Ectodermal cell (in vitro differentiated cells): ENCODE measurements at regions not wholly inside any gene's neighbourhood (a gene's known extent, or its start where the extent isn't known, plus 50 kb on each side); places are given as distances from the start of the nearest gene placed in this dataset.

ENCODE experiments used
- H3K27ac ChIP-seq: 2 replicates; pipeline ENCODE4 v1.7.0; 2013; ENCODE audit warnings: mild to moderate bottlenecking, low read depth, low read length; ENCODE audit not compliant: insufficient read depth, poor library complexity, severe bottlenecking
- H3K27me3 ChIP-seq: 2 replicates; pipeline ENCODE4 v1.7.0; 2013; ENCODE audit warnings: mild to moderate bottlenecking, low read length; ENCODE audit not compliant: insufficient read depth, control insufficient read depth, poor library complexity, severe bottlenecking
- H3K36me3 ChIP-seq: one replicate; pipeline ENCODE4 v1.7.0; 2013; ENCODE audit warnings: low read length; ENCODE audit not compliant: control insufficient read depth, insufficient read depth
- H3K4me1 ChIP-seq: one replicate; pipeline ENCODE4 v1.7.0; 2013; ENCODE audit warnings: low read length; ENCODE audit not compliant: control insufficient read depth, insufficient read depth
- H3K4me3 ChIP-seq: 2 replicates; pipeline ENCODE4 v1.7.0; 2013; ENCODE audit warnings: low read depth, low read length, control low read depth; ENCODE audit not compliant: insufficient read depth
- H3K9me3 ChIP-seq: 2 replicates; pipeline ENCODE4 v1.7.0; 2013; ENCODE audit warnings: mild to moderate bottlenecking, low read length, moderate library complexity; ENCODE audit not compliant: control insufficient read depth
- WGBS, 2 experiments: methylation state at CpG; one replicate each; pipeline ENCODE4 v1.1.7; 2013; ENCODE audit warnings: missing lambda C conversion rate in 2 of 2; 5-methylcytosine and 5-hydroxymethylcytosine counted together

GRCh38 chr3:104990758-104991157 is 376.0 kb upstream of the ALCAM start:
- Histone ChIP-seq H3K27ac (no peak overlapping the region), H3K4me1 (no peaks in the 10 kb centered on the region), H3K9me3 (no peaks in the 10 kb centered on the region), H3K36me3 (no peaks in the 10 kb centered on the region), H3K27me3 (no peaks in the 10 kb centered on the region), H3K4me3 (no peak overlapping the region)
- 100% methylated on average over 1 of the region's 2 CpGs; no CpG with 5 or more reads in 1 of the 2 experiments for WGBS, 2 experiments

- Histone ChIP-seq H3K27me3 (no peaks in the 10 kb centered on the region), H3K36me3 (no peaks in the 10 kb centered on the region), H3K4me1 (no peaks in the 10 kb centered on the region), H3K27ac (no peak overlapping the region), H3K9me3 (no peaks in the 10 kb centered on the region), H3K4me3 (no peak overlapping the region)
- WGBS, 2 experiments = 63 to 72% methylated on average over 3 of the region's 3 CpGs
Measured at GRCh38 chr3:104992676-104993075, 374.0 kb upstream of the ALCAM start.

- Histone ChIP-seq H3K27me3 (no peaks in the 10 kb centered on the region), H3K4me3 (no peak overlapping the region), H3K9me3 (no peaks in the 10 kb centered on the region), H3K27ac (no peak overlapping the region), H3K4me1 (no peaks in the 10 kb centered on the region), H3K36me3 (no peaks in the 10 kb centered on the region)
Measured at GRCh38 chr3:105006164-105006563, 360.5 kb upstream of the ALCAM start.

- no peaks in the 10 kb centered on the region for H3K9me3 ChIP-seq
- no peaks in the 10 kb centered on the region for H3K27me3 ChIP-seq
- no peak overlapping the region for H3K4me3 ChIP-seq
- no peak overlapping the region for H3K27ac ChIP-seq
- 12 to 28% methylated on average over 2 of the region's 2 CpGs for WGBS, 2 experiments
- H3K4me1 ChIP-seq = no peaks in the 10 kb centered on the region
- no peaks in the 10 kb centered on the region for H3K36me3 ChIP-seq
Measured at GRCh38 chr3:105013657-105014056, 353.1 kb upstream of the ALCAM start.

- H3K27me3 ChIP-seq = no peaks in the 10 kb centered on the region
- no peak overlapping the region for H3K27ac ChIP-seq
- no peak overlapping the region for H3K4me3 ChIP-seq
- WGBS, 2 experiments = 71 to 75% methylated on average over 1 of the region's 1 CpG
- H3K9me3 ChIP-seq = no peaks in the 10 kb centered on the region
- H3K4me1 ChIP-seq = no peaks in the 10 kb centered on the region
- H3K36me3 ChIP-seq = no peaks in the 10 kb centered on the region
Measured at GRCh38 chr3:105014631-105015030, 352.1 kb upstream of the ALCAM start.

GRCh38 chr3:105022813-105023212 is 343.9 kb upstream of the ALCAM start:
- Histone ChIP-seq H3K4me3 (no peak overlapping the region), H3K4me1 (no peaks in the 10 kb centered on the region), H3K36me3 (no peaks in the 10 kb centered on the region), H3K27me3 (no peaks in the 10 kb centered on the region), H3K9me3 (no peaks in the 10 kb centered on the region), H3K27ac (no peak overlapping the region)
- 80 to 85% methylated on average over 2 of the region's 2 CpGs for WGBS, 2 experiments

- WGBS, 2 experiments = 80 to 100% methylated on average over 1 of the region's 1 CpG
- no peak overlapping the region for H3K4me3 ChIP-seq
- H3K4me1 ChIP-seq = no peaks in the 10 kb centered on the region
- no peaks in the 10 kb centered on the region for H3K9me3 ChIP-seq
- H3K36me3 ChIP-seq = no peaks in the 10 kb centered on the region
- H3K27me3 ChIP-seq = no peaks in the 10 kb centered on the region
- no peak overlapping the region for H3K27ac ChIP-seq
Measured at GRCh38 chr3:105030211-105030610, 336.5 kb upstream of the ALCAM start.

GRCh38 chr3:105032541-105032940 is 334.2 kb upstream of the ALCAM start:
- H3K4me1 ChIP-seq = no peaks in the 10 kb centered on the region
- WGBS, 2 experiments = 93 to 100% methylated on average over 4 to 5 of the region's 5 CpGs
- no peaks in the 10 kb centered on the region for H3K9me3 ChIP-seq
- H3K36me3 ChIP-seq = no peaks in the 10 kb centered on the region
- no peak overlapping the region for H3K4me3 ChIP-seq
- no peaks in the 10 kb centered on the region for H3K27me3 ChIP-seq
- H3K27ac ChIP-seq = no peak overlapping the region

- Histone ChIP-seq H3K4me1 (no peaks in the 10 kb centered on the region), H3K9me3 (no peaks in the 10 kb centered on the region)
- 86 to 93% methylated on average over 1 of the region's 1 CpG for WGBS, 2 experiments
Measured at GRCh38 chr3:105033081-105033480, 333.6 kb upstream of the ALCAM start.

GRCh38 chr3:105039004-105039403 is 327.7 kb upstream of the ALCAM start:
- no peaks in the 10 kb centered on the region for H3K4me1 ChIP-seq
- H3K9me3 ChIP-seq = no peaks in the 10 kb centered on the region
- H3K4me3 ChIP-seq = no peak overlapping the region
- no peak overlapping the region for H3K27ac ChIP-seq
- H3K36me3 ChIP-seq = no peaks in the 10 kb centered on the region
- 93% methylated on average over 2 of the region's 2 CpGs for WGBS, 2 experiments
- no peaks in the 10 kb centered on the region for H3K27me3 ChIP-seq

More at GRCh38 chr3:105033081-105033480, 333.6 kb upstream of the ALCAM start:
- H3K27ac ChIP-seq = no peak overlapping the region
- H3K36me3 ChIP-seq = no peaks in the 10 kb centered on the region
- no peak overlapping the region for H3K4me3 ChIP-seq
- no peaks in the 10 kb centered on the region for H3K27me3 ChIP-seq

- H3K9me3 ChIP-seq = no peaks in the 10 kb centered on the region
- no peaks in the 10 kb centered on the region for H3K36me3 ChIP-seq
- H3K27me3 ChIP-seq = no peaks in the 10 kb centered on the region
- H3K4me1 ChIP-seq = no peaks in the 10 kb centered on the region
- no peak overlapping the region for H3K4me3 ChIP-seq
- 92 to 95% methylated on average over 1 of the region's 1 CpG for WGBS, 2 experiments
- H3K27ac ChIP-seq = no peak overlapping the region
Measured at GRCh38 chr3:105040026-105040622, 326.6 kb upstream of the ALCAM start.
